Brain microvascular endothelial cell (primary cell): ENCODE measurements at regions not wholly inside any gene's neighbourhood (a gene's known extent, or its start where the extent isn't known, plus 50 kb on each side); places are given as distances from the start of the nearest gene placed in this dataset.

ENCODE experiments used
- DNase-seq: peaks from one replicate; pipeline ENCODE4 v3.0.0-alpha.2; 2020
- H3K27ac ChIP-seq: fragments of 250-450 bp; sonication (Bioruptor Pico); 2 replicates; pipeline ENCODE4 v1.5.1; 2020; ENCODE audit warnings: mild to moderate bottlenecking, moderate library complexity
- H3K27me3 ChIP-seq: fragments of 250-450 bp; sonication (Bioruptor Pico); replicated peaks from 2 replicates; pipeline ENCODE4 v1.5.1; 2020; ENCODE audit warnings: mild to moderate bottlenecking
- H3K36me3 ChIP-seq: fragments of 250-450 bp; sonication (Bioruptor Pico); replicated peaks from 2 replicates; pipeline ENCODE4 v1.5.1; 2020; ENCODE audit warnings: mild to moderate bottlenecking
- H3K4me3 ChIP-seq: 2 replicates; pipeline ENCODE4 v1.5.1; 2011; ENCODE audit warnings: low read depth, mild to moderate bottlenecking, control low read depth, low read length, moderate library complexity
- in situ Hi-C: cut with HindIII; loops from 2 replicates; pipeline ENCODE4 v1.10.0; 2017; ENCODE audit warnings: low sequenced_read_pairs, low pct_ligation_motif_present
- TF ChIP-seq, protein P1 (sequence below): IDR thresholded peaks from 2 replicates; pipeline ENCODE4 v1.5.1; 2011; ENCODE audit warnings: low read depth, mild to moderate bottlenecking, moderate library complexity, low read length, control low read depth, inconsistent platforms; ENCODE audit errors: missing control alignments

DNA sequence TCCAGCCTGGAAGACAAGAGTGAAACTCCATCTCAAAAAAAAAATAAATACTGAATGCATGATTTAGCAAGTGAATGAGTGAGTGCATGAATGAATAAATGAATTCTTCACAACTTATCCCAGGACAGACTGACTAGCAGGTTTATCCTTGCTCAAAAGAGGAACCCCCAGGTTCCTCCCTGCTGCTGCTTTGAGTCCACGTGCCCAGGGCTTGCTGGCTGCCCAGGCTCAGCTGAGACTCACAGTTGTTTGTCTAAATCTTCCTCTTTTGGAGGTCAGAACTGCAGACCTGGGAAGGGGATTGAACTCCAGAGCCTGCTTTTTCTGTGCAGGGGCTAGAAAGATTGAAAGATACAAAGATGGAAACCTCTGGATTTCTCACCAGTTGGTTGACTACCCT lies 117.4 kb upstream of the TMEM45B start:
- DNase-seq: no peak
- TF ChIP-seq, protein P1, sequence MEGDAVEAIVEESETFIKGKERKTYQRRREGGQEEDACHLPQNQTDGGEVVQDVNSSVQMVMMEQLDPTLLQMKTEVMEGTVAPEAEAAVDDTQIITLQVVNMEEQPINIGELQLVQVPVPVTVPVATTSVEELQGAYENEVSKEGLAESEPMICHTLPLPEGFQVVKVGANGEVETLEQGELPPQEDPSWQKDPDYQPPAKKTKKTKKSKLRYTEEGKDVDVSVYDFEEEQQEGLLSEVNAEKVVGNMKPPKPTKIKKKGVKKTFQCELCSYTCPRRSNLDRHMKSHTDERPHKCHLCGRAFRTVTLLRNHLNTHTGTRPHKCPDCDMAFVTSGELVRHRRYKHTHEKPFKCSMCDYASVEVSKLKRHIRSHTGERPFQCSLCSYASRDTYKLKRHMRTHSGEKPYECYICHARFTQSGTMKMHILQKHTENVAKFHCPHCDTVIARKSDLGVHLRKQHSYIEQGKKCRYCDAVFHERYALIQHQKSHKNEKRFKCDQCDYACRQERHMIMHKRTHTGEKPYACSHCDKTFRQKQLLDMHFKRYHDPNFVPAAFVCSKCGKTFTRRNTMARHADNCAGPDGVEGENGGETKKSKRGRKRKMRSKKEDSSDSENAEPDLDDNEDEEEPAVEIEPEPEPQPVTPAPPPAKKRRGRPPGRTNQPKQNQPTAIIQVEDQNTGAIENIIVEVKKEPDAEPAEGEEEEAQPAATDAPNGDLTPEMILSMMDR: no peak
- H3K27me3 ChIP-seq: no peaks in the 10 kb centered on the region
- H3K36me3 ChIP-seq: no peaks in the 10 kb centered on the region
- no peak overlapping the region for H3K4me3 ChIP-seq
- no peak overlapping the region for H3K27ac ChIP-seq
- in situ Hi-C loops: no loop called here

DNA sequence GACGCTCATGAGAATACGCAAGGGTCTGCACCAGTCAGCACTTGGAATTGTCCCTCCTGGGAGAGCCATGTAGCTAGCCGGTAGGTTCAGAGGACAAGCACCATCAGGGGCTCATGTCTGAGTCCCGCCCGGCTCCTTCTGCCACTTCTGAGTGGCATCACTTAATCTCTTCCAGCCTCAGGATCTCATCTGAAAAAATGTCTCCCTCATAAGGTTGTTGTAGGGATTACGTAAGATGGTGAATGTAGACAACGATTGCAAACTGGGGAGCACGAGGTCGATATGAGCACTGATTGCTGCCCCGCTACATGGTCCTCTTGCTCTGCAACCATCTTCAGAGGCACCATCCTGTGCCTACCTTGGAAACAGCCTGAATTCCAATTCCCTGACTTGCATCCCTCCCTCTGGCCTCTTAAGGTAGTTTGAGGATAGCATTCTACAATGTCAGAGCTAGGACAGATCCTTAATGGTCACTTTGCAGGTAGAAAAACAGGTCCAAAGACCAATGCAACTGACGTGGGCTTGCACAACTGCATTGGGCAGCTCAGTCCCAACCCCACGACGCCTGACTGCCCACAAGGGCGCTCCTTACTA lies 115.8 kb upstream of the TMEM45B start:
- TF ChIP-seq, protein P1: peak; percentile 17
- no peaks in the 10 kb centered on the region for H3K36me3 ChIP-seq
- in situ Hi-C loops: no loop called here
- DNase-seq: no peak
- no peak overlapping the region for H3K4me3 ChIP-seq
- no peak overlapping the region for H3K27ac ChIP-seq
- H3K27me3 ChIP-seq: no peaks in the 10 kb centered on the region

DNA sequence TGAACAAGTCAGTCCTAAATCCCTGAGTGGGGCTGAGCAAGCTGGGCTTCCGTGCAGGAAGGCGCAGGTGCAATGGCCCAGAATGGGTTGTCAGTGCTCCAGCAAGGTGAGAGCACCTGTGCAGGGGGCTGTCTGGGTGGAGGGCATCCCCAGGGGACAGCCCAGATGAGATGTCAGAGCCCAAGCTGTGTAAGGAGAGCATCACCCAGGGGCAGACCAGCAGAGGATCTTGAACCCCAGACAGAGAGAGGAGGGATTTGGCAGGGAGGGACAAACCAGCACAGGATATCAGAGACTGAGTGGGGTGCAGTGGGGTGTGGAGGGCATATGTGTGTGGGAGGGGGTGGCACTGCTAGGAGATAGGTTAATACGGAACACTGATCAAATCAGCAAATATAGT lies 114.9 kb upstream of the TMEM45B start:
- Histone ChIP-seq H3K36me3 (no peaks in the 10 kb centered on the region), H3K27me3 (no peaks in the 10 kb centered on the region), H3K4me3 (no peak overlapping the region), H3K27ac (no peak overlapping the region)
- in situ Hi-C loops: no loop called here
- DNase-seq: no peak
- TF ChIP-seq, protein P1: no peak

DNA sequence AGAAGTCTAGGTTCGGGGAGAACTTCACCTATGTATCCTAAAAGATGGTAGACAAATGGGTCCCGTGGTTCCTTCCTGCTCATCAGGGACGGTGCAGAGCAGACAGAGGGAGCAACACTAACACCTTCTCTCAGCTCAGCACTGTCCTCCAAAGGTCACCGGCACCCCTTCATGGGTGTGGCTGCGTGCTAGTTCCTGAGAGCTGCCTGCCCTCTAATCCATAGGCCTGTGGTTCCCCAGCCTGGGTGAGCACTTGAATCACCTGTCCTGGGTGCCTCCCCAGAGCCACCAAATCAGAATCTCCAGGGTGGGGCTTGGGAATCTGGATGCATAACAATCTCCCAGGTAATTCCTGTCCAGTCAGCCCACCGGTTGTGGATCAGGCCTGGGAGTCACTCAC lies 113.9 kb upstream of the TMEM45B start:
- Histone ChIP-seq H3K36me3 (no peaks in the 10 kb centered on the region), H3K27ac (no peak overlapping the region), H3K27me3 (no peaks in the 10 kb centered on the region), H3K4me3 (no peak overlapping the region)
- in situ Hi-C loops: no loop called here
- DNase-seq: no peak
- TF ChIP-seq, protein P1: no peak

DNA sequence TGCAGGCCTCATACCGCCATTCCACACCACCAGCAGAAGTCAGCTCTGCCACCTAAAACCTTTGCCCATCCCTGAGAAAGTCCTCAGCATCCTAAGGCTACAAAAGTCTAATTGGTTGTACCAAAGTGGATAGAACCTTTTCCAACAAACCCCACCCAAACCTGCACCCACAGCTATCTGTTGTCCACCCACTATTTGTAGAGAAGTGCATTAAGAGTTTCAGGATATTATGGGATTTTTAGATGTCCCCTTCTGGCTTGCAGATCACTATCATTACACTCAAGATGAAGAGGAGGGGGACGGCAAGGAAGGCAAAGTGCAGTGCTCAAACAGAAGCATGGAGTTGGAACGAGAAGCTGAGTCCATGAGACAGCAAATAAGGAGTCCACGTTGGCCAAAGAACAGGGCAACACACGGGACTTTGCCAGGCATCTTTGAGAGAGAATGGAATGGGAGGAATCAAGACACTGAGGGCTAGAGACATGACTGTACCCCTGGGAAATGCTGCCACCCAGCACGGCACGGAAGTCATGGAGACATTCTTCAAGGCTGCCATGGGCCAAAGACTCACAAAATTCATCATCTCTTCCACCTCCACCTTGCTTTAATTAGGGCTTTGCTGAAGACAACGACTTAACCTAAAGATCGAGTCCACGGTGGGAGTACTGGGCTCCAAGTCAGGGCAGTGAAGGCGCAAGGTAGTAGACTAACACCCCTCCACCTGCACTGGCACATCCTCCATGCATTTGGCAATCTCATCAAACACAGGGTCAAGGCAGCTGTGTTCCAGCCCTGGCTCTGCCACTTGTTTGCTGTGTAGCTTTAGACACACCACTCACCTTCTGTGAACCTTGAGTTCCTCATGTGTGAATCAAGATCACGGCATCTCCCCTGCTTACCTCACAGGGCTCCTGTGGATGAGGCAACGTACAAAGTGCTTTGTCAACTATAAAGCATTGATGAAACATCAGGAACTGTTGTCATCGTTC lies 112.9 kb upstream of the TMEM45B start:
- H3K4me3 ChIP-seq: no peak overlapping the region
- in situ Hi-C loops: no loop called here
- no peak overlapping the region for H3K27ac ChIP-seq
- no peak for DNase-seq
- TF ChIP-seq, protein P1: no peak
- no peaks in the 10 kb centered on the region for H3K36me3 ChIP-seq
- H3K27me3 ChIP-seq: no peaks in the 10 kb centered on the region
